ENCODE measurements at regions not wholly inside any gene's neighbourhood (a gene's known extent, or its start where the extent isn't known, plus 50 kb on each side); places are given as distances from the start of the nearest gene placed in this dataset.

DNA sequence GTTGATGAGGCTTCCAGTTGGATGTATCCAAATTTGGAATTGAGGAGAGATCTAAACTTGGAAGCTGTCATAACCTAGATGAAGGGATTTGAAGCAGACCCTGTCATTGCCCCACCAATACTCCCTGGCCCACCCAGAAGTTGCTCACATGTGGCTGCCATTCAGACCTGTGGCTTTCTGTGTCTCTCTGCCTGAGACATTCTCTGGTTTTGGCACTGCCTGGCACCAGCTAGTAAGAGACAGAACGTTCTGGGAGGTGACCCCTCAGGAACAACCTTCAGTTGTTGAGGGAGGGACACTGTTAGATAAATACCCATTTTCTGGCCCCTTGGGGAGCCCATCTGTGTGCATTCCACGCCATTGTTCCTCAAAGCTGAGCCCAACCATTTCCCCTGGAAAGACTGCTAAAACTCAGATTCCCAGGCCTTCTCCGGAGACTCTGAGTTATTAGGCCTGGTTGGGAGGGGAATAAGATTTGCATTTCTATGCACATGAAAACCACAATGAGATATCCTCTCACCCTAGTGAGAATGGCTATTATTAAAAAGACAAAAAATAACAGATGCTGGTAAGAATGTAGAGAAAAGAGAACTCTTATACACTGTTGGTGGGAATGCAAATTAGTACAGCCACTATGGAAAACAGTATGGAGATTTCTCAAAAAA is 290.4 kb downstream of the TSHZ3 start:
- TF ChIP-seq, protein P1, sequence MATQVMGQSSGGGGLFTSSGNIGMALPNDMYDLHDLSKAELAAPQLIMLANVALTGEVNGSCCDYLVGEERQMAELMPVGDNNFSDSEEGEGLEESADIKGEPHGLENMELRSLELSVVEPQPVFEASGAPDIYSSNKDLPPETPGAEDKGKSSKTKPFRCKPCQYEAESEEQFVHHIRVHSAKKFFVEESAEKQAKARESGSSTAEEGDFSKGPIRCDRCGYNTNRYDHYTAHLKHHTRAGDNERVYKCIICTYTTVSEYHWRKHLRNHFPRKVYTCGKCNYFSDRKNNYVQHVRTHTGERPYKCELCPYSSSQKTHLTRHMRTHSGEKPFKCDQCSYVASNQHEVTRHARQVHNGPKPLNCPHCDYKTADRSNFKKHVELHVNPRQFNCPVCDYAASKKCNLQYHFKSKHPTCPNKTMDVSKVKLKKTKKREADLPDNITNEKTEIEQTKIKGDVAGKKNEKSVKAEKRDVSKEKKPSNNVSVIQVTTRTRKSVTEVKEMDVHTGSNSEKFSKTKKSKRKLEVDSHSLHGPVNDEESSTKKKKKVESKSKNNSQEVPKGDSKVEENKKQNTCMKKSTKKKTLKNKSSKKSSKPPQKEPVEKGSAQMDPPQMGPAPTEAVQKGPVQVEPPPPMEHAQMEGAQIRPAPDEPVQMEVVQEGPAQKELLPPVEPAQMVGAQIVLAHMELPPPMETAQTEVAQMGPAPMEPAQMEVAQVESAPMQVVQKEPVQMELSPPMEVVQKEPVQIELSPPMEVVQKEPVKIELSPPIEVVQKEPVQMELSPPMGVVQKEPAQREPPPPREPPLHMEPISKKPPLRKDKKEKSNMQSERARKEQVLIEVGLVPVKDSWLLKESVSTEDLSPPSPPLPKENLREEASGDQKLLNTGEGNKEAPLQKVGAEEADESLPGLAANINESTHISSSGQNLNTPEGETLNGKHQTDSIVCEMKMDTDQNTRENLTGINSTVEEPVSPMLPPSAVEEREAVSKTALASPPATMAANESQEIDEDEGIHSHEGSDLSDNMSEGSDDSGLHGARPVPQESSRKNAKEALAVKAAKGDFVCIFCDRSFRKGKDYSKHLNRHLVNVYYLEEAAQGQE (IDR thresholded peaks at IDR 0.05; ENCODE audit: insufficient read depth in 1 of 2, low read depth in 2 of 2, low read length in 1 of 2) = no peak
- TF ChIP-seq, protein P2, sequence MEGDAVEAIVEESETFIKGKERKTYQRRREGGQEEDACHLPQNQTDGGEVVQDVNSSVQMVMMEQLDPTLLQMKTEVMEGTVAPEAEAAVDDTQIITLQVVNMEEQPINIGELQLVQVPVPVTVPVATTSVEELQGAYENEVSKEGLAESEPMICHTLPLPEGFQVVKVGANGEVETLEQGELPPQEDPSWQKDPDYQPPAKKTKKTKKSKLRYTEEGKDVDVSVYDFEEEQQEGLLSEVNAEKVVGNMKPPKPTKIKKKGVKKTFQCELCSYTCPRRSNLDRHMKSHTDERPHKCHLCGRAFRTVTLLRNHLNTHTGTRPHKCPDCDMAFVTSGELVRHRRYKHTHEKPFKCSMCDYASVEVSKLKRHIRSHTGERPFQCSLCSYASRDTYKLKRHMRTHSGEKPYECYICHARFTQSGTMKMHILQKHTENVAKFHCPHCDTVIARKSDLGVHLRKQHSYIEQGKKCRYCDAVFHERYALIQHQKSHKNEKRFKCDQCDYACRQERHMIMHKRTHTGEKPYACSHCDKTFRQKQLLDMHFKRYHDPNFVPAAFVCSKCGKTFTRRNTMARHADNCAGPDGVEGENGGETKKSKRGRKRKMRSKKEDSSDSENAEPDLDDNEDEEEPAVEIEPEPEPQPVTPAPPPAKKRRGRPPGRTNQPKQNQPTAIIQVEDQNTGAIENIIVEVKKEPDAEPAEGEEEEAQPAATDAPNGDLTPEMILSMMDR (IDR thresholded peaks at IDR 0.05) = no peak
- TF ChIP-seq POLR2AphosphoS5 (IDR thresholded peaks at IDR 0.05; ENCODE audit: low read depth, low read length) (no peak), SIN3A (IDR thresholded peaks at IDR 0.05; ENCODE audit: borderline replicate concordance, insufficient read depth, low read depth, low read length) (no peak)

Data from Panc1 (cell line).